H1 (cell line): ENCODE measurements at regions not wholly inside any gene's neighbourhood (a gene's known extent, or its start where the extent isn't known, plus 50 kb on each side); places are given as distances from the start of the nearest gene placed in this dataset.

Experiments
- FOSL1 ChIP-seq: IDR thresholded peaks from 2 replicates; pipeline ENCODE4 v1.6.1; 2011; ENCODE audit warnings: mild to moderate bottlenecking, low read depth, low read length, moderate library complexity; ENCODE audit not compliant: insufficient read depth
- MAFK ChIP-seq: IDR thresholded peaks from 2 replicates; pipeline ENCODE4 v1.6.1; 2012; ENCODE audit warnings: low read depth, mild to moderate bottlenecking, improper control_type of control experiment, low read length
- POLR2A ChIP-seq, 2 experiments: IDR thresholded peaks; 1 replicate in 1 of 2; 2 replicates in 1 of 2; pipeline ENCODE4 v1.6.1; 2011; ENCODE audit warnings: low read depth in 2 of 2, low read length in 2 of 2, mild to moderate bottlenecking in 2 of 2; ENCODE audit errors: control extremely low read depth in 1 of 2
- TAF1 ChIP-seq: IDR thresholded peaks from 2 replicates; pipeline ENCODE4 v1.6.1; 2011; ENCODE audit warnings: mild to moderate bottlenecking, low read depth, low read length
- TEAD4 ChIP-seq: IDR thresholded peaks from 2 replicates; pipeline ENCODE4 v1.6.1; 2012; ENCODE audit warnings: low read depth, low read length, inconsistent platforms, mixed read lengths
- TF ChIP-seq, protein P1 (sequence below), 3 experiments: IDR thresholded peaks; 1 replicate in 2 of 3; 2 replicates in 1 of 3; pipeline versions ENCODE4 v1.5.1 to v1.6.1; 2011; ENCODE audit warnings: low read length in 3 of 3, mild to moderate bottlenecking in 3 of 3, inconsistent platforms in 2 of 3, low read depth in 1 of 3, moderate library complexity in 1 of 3; ENCODE audit not compliant: insufficient read depth in 1 of 3; ENCODE audit errors: control extremely low read depth in 1 of 3
- TF ChIP-seq, protein P2 (sequence below): IDR thresholded peaks from 2 replicates; pipeline ENCODE4 v1.6.1; 2012; ENCODE audit warnings: low read length, inconsistent platforms
- TF ChIP-seq, protein P3 (sequence below): IDR thresholded peaks from 2 replicates; pipeline ENCODE4 v1.6.1; 2012; ENCODE audit warnings: inconsistent platforms

DNA sequence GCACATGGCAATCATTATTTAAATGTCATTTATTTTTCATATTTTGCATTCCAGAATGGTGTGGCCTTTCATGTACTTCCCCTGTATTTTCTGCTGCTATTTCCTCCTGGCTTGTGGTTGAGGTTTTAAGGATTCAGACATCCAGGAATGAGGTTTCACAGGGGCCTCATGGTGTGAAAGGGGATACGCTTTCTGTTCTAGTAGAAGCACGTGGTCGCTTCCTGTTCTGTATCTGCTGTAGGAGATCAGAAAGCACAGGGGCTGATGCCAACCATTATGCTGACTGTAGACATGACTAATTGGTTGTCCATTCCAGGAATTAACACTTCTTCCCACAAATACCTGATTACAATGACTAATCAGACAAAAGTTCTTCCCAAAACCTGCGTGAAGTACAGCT is 405.9 kb downstream of the SHISA9 start:
- TF ChIP-seq, protein P1, sequence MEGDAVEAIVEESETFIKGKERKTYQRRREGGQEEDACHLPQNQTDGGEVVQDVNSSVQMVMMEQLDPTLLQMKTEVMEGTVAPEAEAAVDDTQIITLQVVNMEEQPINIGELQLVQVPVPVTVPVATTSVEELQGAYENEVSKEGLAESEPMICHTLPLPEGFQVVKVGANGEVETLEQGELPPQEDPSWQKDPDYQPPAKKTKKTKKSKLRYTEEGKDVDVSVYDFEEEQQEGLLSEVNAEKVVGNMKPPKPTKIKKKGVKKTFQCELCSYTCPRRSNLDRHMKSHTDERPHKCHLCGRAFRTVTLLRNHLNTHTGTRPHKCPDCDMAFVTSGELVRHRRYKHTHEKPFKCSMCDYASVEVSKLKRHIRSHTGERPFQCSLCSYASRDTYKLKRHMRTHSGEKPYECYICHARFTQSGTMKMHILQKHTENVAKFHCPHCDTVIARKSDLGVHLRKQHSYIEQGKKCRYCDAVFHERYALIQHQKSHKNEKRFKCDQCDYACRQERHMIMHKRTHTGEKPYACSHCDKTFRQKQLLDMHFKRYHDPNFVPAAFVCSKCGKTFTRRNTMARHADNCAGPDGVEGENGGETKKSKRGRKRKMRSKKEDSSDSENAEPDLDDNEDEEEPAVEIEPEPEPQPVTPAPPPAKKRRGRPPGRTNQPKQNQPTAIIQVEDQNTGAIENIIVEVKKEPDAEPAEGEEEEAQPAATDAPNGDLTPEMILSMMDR (IDR thresholded peaks at IDR 0.05; ENCODE audit: control extremely low read depth in 1 of 3, insufficient read depth in 1 of 3, low read depth in 1 of 3, low read length in 3 of 3): no peak
- TF ChIP-seq TEAD4 (no peak), MAFK (no peak), POLR2A (IDR thresholded peaks at IDR 0.05; ENCODE audit: control extremely low read depth in 1 of 2, low read depth in 2 of 2, low read length in 2 of 2) (no peak), FOSL1 (no peak), TAF1 (no peak)
- TF ChIP-seq, protein P2, sequence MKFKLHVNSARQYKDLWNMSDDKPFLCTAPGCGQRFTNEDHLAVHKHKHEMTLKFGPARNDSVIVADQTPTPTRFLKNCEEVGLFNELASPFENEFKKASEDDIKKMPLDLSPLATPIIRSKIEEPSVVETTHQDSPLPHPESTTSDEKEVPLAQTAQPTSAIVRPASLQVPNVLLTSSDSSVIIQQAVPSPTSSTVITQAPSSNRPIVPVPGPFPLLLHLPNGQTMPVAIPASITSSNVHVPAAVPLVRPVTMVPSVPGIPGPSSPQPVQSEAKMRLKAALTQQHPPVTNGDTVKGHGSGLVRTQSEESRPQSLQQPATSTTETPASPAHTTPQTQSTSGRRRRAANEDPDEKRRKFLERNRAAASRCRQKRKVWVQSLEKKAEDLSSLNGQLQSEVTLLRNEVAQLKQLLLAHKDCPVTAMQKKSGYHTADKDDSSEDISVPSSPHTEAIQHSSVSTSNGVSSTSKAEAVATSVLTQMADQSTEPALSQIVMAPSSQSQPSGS: no peak
- TF ChIP-seq, protein P3, sequence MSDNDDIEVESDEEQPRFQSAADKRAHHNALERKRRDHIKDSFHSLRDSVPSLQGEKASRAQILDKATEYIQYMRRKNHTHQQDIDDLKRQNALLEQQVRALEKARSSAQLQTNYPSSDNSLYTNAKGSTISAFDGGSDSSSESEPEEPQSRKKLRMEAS: no peak
